SHP77 (cell line): ENCODE measurements at regions not wholly inside any gene's neighbourhood (a gene's known extent, or its start where the extent isn't known, plus 50 kb on each side); places are given as distances from the start of the nearest gene placed in this dataset.

Experiments
- DNase-seq, 2 experiments: peaks; one replicate each; lab custom pipeline; 2025; lab: John Stamatoyannopoulos, UW

GRCh38 chr18:73639788-73640187 lies 507.8 kb downstream of the FBXO15 start:
- no peak for DNase-seq

- no peak for DNase-seq
Observed at GRCh38 chr18:73638709-73639108, 508.9 kb downstream of the FBXO15 start.

GRCh38 chr18:73636355-73636754 lies 511.3 kb downstream of the FBXO15 start:
- DNase-seq: no peak

GRCh38 chr18:73626859-73627258 lies 520.8 kb downstream of the FBXO15 start:
- DNase-seq: no peak

GRCh38 chr18:73626221-73626620 lies 521.4 kb downstream of the FBXO15 start:
- no peak for DNase-seq

- DNase-seq: no peak
Observed at GRCh38 chr18:73621091-73621490, 526.5 kb downstream of the FBXO15 start.

- DNase-seq: no peak
Observed at GRCh38 chr18:73617981-73618380, 529.7 kb downstream of the FBXO15 start.

GRCh38 chr18:73615506-73615905 lies 532.1 kb downstream of the FBXO15 start:
- no peak for DNase-seq

- DNase-seq: no peak
Observed at GRCh38 chr18:73614812-73615211, 532.8 kb downstream of the FBXO15 start.

- no peak for DNase-seq
Observed at GRCh38 chr18:73613706-73614340, 533.8 kb downstream of the FBXO15 start.

- no peak for DNase-seq
Observed at GRCh38 chr18:73597832-73598615, 549.6 kb downstream of the FBXO15 start.

- no peak for DNase-seq
Observed at GRCh38 chr18:73594749-73595148, 552.9 kb downstream of the FBXO15 start.

GRCh38 chr18:73593207-73593606 lies 554.4 kb downstream of the FBXO15 start:
- DNase-seq: no peak

GRCh38 chr18:73590950-73591349 lies 556.7 kb downstream of the FBXO15 start:
- no peak for DNase-seq

- no peak for DNase-seq
Observed at GRCh38 chr18:73579698-73580097, 567.9 kb downstream of the FBXO15 start.

GRCh38 chr18:73577365-73577764 lies 570.3 kb downstream of the FBXO15 start:
- no peak for DNase-seq

GRCh38 chr18:73563901-73564472 lies 583.6 kb downstream of the FBXO15 start:
- DNase-seq: no peak

- no peak for DNase-seq
Observed at GRCh38 chr18:73563345-73563744, 584.3 kb downstream of the FBXO15 start.

GRCh38 chr18:73556904-73557303 lies 590.7 kb downstream of the FBXO15 start:
- DNase-seq: no peak

GRCh38 chr18:73552171-73552570 lies 595.5 kb downstream of the FBXO15 start:
- DNase-seq: no peak

GRCh38 chr18:73551211-73551610 lies 596.4 kb downstream of the FBXO15 start:
- no peak for DNase-seq

- no peak for DNase-seq
Observed at GRCh38 chr18:73549236-73549635, 598.4 kb downstream of the FBXO15 start.

- DNase-seq: no peak
Observed at GRCh38 chr18:73545472-73545871, 602.2 kb downstream of the FBXO15 start.
